ENCODE measurements at regions not wholly inside any gene's neighbourhood (a gene's known extent, or its start where the extent isn't known, plus 50 kb on each side); places are given as distances from the start of the nearest gene placed in this dataset.

DNA sequence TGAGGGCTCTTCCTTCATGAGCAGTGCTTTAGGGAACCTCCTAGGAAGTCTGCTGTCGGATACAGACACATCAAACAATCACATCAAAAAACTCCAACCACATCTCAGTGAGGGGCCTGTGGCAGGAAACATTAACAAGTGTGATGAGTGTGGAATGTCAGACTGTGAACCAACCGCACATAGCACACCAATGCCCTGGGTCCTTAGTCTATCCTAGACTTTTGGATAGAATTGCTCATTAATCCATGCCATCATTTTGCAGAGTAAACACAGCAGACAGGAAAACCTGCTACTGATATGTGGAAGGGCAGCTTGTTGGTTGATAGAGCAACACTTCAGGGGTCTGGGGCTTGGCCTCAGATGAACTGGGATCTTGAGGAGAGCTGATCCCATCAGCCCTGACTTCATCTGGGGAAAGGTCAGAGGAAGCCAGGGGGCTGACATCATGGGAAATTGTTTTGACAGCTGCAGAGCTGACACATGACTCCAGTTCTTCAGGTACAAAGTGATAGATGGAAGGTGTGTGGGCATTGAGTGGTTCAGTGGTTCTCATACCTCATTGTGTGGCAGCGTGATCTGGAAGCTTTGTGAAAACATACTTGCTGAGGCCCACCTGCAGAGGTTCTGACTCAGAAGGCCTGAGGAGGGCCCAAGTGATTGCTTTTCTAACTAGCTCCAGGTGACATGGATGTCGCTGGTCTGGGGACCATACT lies 193.3 kb downstream of the DIRAS2 start:
- no peaks in the 10 kb centered on the region for H4K20me1 ChIP-seq (ENCODE audit: insufficient read depth)
- no peak overlapping the region for H2AFZ ChIP-seq (ENCODE audit: low read depth)
- H3K4me2 ChIP-seq: no peak overlapping the region
- no peak for DNase-seq
- H3F3A ChIP-seq (replicated peaks; ENCODE audit: insufficient read depth): no peaks in the 10 kb centered on the region
- WGBS (ENCODE audit: low lambda C conversion rate): 41% methylated on average over 3 of the region's 4 CpGs
- H3K36me3 ChIP-seq (replicated peaks in 1 of 2; ENCODE audit: control insufficient read depth in 1 of 2, insufficient read depth in 2 of 2, low read length in 1 of 2): no peaks in the 10 kb centered on the region
- H3K9ac ChIP-seq: no peak overlapping the region
- H3K9me2 ChIP-seq: no peaks in the 10 kb centered on the region
- no peak for TF ChIP-seq NRF1 (IDR thresholded peaks at IDR 0.05; ENCODE audit: low read depth, low read length)
- TF ChIP-seq RXRA (IDR thresholded peaks at IDR 0.05; ENCODE audit: borderline replicate concordance, low read depth): no peak
- no peak for TF ChIP-seq MEF2A (IDR thresholded peaks at IDR 0.05; ENCODE audit: borderline replicate concordance, low read depth)
- TF ChIP-seq EP300 (IDR thresholded peaks at IDR 0.05; ENCODE audit: borderline replicate concordance in 1 of 2, low read depth in 1 of 2, low read length in 1 of 2): no peak
- no peak for TF ChIP-seq TEAD4 (IDR thresholded peaks at IDR 0.05; ENCODE audit: borderline replicate concordance, insufficient read depth)
- no peak for TF ChIP-seq FOXM1 (IDR thresholded peaks at IDR 0.05; ENCODE audit: low read depth)
- TF ChIP-seq SIN3A (IDR thresholded peaks at IDR 0.05; ENCODE audit: borderline replicate concordance, low read depth, low read length): no peak
- TF ChIP-seq GABPA (IDR thresholded peaks at IDR 0.05; ENCODE audit: low read depth): no peak
- TF ChIP-seq, protein P1, sequence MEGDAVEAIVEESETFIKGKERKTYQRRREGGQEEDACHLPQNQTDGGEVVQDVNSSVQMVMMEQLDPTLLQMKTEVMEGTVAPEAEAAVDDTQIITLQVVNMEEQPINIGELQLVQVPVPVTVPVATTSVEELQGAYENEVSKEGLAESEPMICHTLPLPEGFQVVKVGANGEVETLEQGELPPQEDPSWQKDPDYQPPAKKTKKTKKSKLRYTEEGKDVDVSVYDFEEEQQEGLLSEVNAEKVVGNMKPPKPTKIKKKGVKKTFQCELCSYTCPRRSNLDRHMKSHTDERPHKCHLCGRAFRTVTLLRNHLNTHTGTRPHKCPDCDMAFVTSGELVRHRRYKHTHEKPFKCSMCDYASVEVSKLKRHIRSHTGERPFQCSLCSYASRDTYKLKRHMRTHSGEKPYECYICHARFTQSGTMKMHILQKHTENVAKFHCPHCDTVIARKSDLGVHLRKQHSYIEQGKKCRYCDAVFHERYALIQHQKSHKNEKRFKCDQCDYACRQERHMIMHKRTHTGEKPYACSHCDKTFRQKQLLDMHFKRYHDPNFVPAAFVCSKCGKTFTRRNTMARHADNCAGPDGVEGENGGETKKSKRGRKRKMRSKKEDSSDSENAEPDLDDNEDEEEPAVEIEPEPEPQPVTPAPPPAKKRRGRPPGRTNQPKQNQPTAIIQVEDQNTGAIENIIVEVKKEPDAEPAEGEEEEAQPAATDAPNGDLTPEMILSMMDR (IDR thresholded peaks at IDR 0.05): no peak
- TF ChIP-seq TCF12 (IDR thresholded peaks at IDR 0.05): no peak
- TF ChIP-seq, protein P2, sequence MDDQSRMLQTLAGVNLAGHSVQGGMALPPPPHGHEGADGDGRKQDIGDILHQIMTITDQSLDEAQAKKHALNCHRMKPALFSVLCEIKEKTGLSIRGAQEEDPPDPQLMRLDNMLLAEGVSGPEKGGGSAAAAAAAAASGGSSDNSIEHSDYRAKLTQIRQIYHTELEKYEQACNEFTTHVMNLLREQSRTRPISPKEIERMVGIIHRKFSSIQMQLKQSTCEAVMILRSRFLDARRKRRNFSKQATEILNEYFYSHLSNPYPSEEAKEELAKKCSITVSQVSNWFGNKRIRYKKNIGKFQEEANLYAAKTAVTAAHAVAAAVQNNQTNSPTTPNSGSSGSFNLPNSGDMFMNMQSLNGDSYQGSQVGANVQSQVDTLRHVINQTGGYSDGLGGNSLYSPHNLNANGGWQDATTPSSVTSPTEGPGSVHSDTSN (IDR thresholded peaks at IDR 0.05): no peak
- TF ChIP-seq SMC3 (IDR thresholded peaks at IDR 0.05; ENCODE audit: low read depth, low read length): no peak
- TF ChIP-seq, protein P3, sequence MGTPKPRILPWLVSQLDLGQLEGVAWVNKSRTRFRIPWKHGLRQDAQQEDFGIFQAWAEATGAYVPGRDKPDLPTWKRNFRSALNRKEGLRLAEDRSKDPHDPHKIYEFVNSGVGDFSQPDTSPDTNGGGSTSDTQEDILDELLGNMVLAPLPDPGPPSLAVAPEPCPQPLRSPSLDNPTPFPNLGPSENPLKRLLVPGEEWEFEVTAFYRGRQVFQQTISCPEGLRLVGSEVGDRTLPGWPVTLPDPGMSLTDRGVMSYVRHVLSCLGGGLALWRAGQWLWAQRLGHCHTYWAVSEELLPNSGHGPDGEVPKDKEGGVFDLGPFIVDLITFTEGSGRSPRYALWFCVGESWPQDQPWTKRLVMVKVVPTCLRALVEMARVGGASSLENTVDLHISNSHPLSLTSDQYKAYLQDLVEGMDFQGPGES (IDR thresholded peaks at IDR 0.05; ENCODE audit: low read depth, low read length): no peak
- TF ChIP-seq, protein P4, sequence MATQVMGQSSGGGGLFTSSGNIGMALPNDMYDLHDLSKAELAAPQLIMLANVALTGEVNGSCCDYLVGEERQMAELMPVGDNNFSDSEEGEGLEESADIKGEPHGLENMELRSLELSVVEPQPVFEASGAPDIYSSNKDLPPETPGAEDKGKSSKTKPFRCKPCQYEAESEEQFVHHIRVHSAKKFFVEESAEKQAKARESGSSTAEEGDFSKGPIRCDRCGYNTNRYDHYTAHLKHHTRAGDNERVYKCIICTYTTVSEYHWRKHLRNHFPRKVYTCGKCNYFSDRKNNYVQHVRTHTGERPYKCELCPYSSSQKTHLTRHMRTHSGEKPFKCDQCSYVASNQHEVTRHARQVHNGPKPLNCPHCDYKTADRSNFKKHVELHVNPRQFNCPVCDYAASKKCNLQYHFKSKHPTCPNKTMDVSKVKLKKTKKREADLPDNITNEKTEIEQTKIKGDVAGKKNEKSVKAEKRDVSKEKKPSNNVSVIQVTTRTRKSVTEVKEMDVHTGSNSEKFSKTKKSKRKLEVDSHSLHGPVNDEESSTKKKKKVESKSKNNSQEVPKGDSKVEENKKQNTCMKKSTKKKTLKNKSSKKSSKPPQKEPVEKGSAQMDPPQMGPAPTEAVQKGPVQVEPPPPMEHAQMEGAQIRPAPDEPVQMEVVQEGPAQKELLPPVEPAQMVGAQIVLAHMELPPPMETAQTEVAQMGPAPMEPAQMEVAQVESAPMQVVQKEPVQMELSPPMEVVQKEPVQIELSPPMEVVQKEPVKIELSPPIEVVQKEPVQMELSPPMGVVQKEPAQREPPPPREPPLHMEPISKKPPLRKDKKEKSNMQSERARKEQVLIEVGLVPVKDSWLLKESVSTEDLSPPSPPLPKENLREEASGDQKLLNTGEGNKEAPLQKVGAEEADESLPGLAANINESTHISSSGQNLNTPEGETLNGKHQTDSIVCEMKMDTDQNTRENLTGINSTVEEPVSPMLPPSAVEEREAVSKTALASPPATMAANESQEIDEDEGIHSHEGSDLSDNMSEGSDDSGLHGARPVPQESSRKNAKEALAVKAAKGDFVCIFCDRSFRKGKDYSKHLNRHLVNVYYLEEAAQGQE (IDR thresholded peaks at IDR 0.05; ENCODE audit: low read depth, low read length): no peak
- TF ChIP-seq, protein P5, sequence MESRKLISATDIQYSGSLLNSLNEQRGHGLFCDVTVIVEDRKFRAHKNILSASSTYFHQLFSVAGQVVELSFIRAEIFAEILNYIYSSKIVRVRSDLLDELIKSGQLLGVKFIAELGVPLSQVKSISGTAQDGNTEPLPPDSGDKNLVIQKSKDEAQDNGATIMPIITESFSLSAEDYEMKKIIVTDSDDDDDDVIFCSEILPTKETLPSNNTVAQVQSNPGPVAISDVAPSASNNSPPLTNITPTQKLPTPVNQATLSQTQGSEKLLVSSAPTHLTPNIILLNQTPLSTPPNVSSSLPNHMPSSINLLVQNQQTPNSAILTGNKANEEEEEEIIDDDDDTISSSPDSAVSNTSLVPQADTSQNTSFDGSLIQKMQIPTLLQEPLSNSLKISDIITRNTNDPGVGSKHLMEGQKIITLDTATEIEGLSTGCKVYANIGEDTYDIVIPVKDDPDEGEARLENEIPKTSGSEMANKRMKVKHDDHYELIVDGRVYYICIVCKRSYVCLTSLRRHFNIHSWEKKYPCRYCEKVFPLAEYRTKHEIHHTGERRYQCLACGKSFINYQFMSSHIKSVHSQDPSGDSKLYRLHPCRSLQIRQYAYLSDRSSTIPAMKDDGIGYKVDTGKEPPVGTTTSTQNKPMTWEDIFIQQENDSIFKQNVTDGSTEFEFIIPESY (IDR thresholded peaks at IDR 0.05; ENCODE audit: borderline replicate concordance, low read depth): no peak
- TF ChIP-seq, protein P6, sequence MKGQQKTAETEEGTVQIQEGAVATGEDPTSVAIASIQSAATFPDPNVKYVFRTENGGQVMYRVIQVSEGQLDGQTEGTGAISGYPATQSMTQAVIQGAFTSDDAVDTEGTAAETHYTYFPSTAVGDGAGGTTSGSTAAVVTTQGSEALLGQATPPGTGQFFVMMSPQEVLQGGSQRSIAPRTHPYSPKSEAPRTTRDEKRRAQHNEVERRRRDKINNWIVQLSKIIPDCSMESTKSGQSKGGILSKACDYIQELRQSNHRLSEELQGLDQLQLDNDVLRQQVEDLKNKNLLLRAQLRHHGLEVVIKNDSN (IDR thresholded peaks at IDR 0.05; ENCODE audit: borderline replicate concordance, low read depth): no peak
- TF ChIP-seq RCOR1 (IDR thresholded peaks at IDR 0.05; ENCODE audit: low read length): no peak
- no peak for TF ChIP-seq FOSL2 (IDR thresholded peaks at IDR 0.05; ENCODE audit: borderline replicate concordance, low read depth)
- TF ChIP-seq, protein P7, sequence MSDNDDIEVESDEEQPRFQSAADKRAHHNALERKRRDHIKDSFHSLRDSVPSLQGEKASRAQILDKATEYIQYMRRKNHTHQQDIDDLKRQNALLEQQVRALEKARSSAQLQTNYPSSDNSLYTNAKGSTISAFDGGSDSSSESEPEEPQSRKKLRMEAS (IDR thresholded peaks at IDR 0.05; ENCODE audit: low read depth): no peak
- TF ChIP-seq RFX5 (IDR thresholded peaks at IDR 0.05; ENCODE audit: low read length): no peak
- no peak overlapping the region for H3K27ac ChIP-seq (ENCODE audit: low read depth in 2 of 2, low read length in 1 of 2)
- no peaks in the 10 kb centered on the region for H3K79me2 ChIP-seq (ENCODE audit: insufficient read depth)
- peaks cover 0 to 3% of the 10 kb centered on the region in 2 experiments; a peak in 1 of 4 replicates for H3K4me1 ChIP-seq (ENCODE audit: control insufficient read depth in 1 of 2, insufficient read depth in 2 of 2, low read depth in 1 of 2, low read length in 1 of 2)
- ChIA-PET POLR2A (no interaction called here), CTCF (interaction anchor here (1.1 kb wide), 1 partner anchor 9 kb away, joined by 7 read pairs; no protein-coding TSS in a partner anchor)
- no peak overlapping the region for H3K4me3 ChIP-seq (ENCODE audit: low read depth in 2 of 2, low read length in 1 of 2)
- H3K27me3 ChIP-seq (ENCODE audit: insufficient read depth): no peaks in the 10 kb centered on the region
- H3K9me3 ChIP-seq: no peaks in the 10 kb centered on the region

Measured in SK-N-SH (cell line).